ENCODE measurements at regions not wholly inside any gene's neighbourhood (a gene's known extent, or its start where the extent isn't known, plus 50 kb on each side); places are given as distances from the start of the nearest gene placed in this dataset.

DNA sequence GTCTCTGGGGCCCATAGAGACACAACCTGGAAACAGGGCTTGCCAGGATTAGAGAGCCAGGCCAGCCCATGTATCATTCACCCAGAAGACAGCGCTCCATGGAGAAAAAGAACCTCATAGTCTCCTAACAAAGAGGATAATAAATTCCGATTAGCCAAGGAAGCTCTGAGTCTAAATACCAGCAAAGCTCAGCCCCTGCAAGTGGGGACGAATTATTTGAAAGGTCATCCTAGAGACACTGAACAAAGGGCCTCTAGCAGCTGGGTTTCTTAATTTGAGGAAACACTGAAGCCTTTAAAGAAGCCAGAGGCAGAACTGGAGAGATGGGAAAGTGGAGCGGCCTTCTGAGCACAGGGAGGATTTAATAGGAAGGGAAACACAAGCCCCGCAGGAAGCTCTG, 287.1 kb upstream of the ZNF462 start:
- TF ChIP-seq HDGF (IDR thresholded peaks at IDR 0.05; ENCODE audit: borderline replicate concordance) (no peak), ELF4 (IDR thresholded peaks at IDR 0.05) (no peak), BHLHE40 (IDR thresholded peaks at IDR 0.05; ENCODE audit: borderline replicate concordance) (no peak)
